Adipocyte (in vitro differentiated cells): ENCODE measurements at regions not wholly inside any gene's neighbourhood (a gene's known extent, or its start where the extent isn't known, plus 50 kb on each side); places are given as distances from the start of the nearest gene placed in this dataset.
"Not testable (repeated sequence)": the region's sequence is repeated elsewhere in the genome, so short reads cannot be mapped to it uniquely, and the experiment has no call there.

Experiments used
- DNase-seq: peaks from one replicate; pipeline ENCODE4 v3.0.0-alpha.2; 2015; ENCODE audit warnings: low read depth
- H3K27me3 ChIP-seq: replicated peaks from 2 replicates; pipeline ENCODE4 v1.7.0; 2013; ENCODE audit warnings: mild to moderate bottlenecking, low read length, moderate library complexity; ENCODE audit not compliant: control insufficient read depth, insufficient read depth
- H3K36me3 ChIP-seq: 2 replicates; pipeline ENCODE4 v1.7.0; 2013; ENCODE audit warnings: low read length, mild to moderate bottlenecking, moderate library complexity; ENCODE audit not compliant: control insufficient read depth, insufficient read depth, severe bottlenecking
- H3K4me1 ChIP-seq: 2 replicates; pipeline ENCODE4 v1.7.0; 2013; ENCODE audit warnings: mild to moderate bottlenecking, low read length, moderate library complexity; ENCODE audit not compliant: control insufficient read depth, insufficient read depth
- H3K4me3 ChIP-seq: 2 replicates; pipeline ENCODE4 v1.7.0; 2013; ENCODE audit warnings: mild to moderate bottlenecking, low read length, moderate library complexity
- H3K9ac ChIP-seq: 2 replicates; pipeline ENCODE4 v1.7.0; 2013; ENCODE audit warnings: mild to moderate bottlenecking, low read length, moderate library complexity
- H3K9me3 ChIP-seq: 2 replicates; pipeline ENCODE4 v1.7.0; 2013; ENCODE audit warnings: mild to moderate bottlenecking, low read length, moderate library complexity; ENCODE audit not compliant: control insufficient read depth

- not testable (repeated sequence) for H3K27me3 ChIP-seq, H3K4me3 ChIP-seq, H3K9ac ChIP-seq, DNase-seq, H3K36me3 ChIP-seq, H3K4me1 ChIP-seq, H3K9me3 ChIP-seq
Measured at GRCh38 chr5:40435706-40436105, 244.0 kb upstream of the PTGER4 start.

DNA sequence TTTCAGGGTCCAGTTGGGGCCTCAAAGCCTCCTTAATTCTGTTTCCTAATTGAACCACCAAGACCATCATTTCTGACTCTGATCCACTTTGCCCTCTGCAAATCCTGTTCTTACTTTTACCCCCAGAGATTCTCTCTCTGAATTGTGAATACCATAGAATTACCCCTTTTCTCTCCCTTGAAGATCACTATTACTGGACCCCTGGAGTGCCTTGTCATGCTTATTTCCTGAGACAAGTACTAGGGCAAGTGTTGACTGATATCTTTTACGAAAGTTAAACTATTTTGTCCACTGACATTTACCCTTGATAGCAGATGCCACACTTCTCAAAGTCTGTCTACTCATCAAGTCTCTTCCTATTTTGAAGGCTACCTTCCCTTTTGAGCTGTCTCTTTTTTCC lies 246.9 kb upstream of the PTGER4 start:
- Histone ChIP-seq H3K4me1 (peaks cover 8% of the 10 kb centered on the region), H3K27me3 (no peaks in the 10 kb centered on the region), H3K4me3 (no peak overlapping the region), H3K9ac (no peak overlapping the region), H3K36me3 (no peaks in the 10 kb centered on the region), H3K9me3 (no peaks in the 10 kb centered on the region)
- no peak for DNase-seq

- no peaks in the 10 kb centered on the region for H3K9me3 ChIP-seq
- no peak overlapping the region for H3K4me3 ChIP-seq
- no peaks in the 10 kb centered on the region for H3K36me3 ChIP-seq
- no peak overlapping the region for H3K9ac ChIP-seq
- peaks cover 9% of the 10 kb centered on the region for H3K4me1 ChIP-seq
- DNase-seq = no peak
- H3K27me3 ChIP-seq = no peaks in the 10 kb centered on the region
Measured at GRCh38 chr5:40431734-40432133, 248.0 kb upstream of the PTGER4 start.

DNA sequence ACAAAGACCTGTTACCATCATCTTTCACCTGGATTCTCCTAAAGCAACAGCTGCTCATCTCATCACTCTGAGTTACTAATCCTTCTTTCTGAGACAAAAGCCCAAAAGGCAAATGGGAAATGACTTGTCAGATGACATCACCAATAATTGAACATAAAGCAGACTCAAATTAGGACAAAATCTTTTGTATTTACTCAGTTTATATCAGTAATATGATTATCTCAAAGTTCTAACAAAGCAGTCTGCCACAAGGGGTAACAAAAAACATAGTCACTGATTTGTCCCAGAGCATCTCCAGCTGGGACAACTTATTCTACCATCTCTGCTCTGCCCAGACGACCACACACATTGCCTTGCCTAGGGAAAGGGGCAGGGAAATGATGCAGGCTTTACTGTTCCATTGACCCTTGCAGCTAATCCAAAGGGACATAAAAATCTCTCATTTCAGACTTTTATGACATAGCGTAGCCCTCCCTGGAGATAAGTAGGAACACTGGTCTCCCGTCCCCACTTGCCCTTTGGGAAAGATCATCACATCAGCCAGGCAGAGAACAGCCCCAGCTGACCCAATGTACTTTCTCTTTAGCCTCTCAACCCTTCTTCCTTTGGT lies 249.5 kb upstream of the PTGER4 start:
- DNase-seq = no peak

GRCh38 chr5:40429258-40430100 lies 250.2 kb upstream of the PTGER4 start:
- H3K27me3 ChIP-seq = no peaks in the 10 kb centered on the region
- no peak overlapping the region for H3K4me3 ChIP-seq
- H3K36me3 ChIP-seq = no peaks in the 10 kb centered on the region
- H3K4me1 ChIP-seq = peaks cover 9% of the 10 kb centered on the region
- H3K9ac ChIP-seq = no peak overlapping the region
- H3K9me3 ChIP-seq = no peaks in the 10 kb centered on the region
- DNase-seq = no peak

More for the DNA sequence above, 249.5 kb upstream of the PTGER4 start:
- peaks cover 9% of the 10 kb centered on the region for H3K4me1 ChIP-seq
- H3K4me3 ChIP-seq = no peak overlapping the region
- H3K27me3 ChIP-seq = no peaks in the 10 kb centered on the region
- H3K9ac ChIP-seq = no peak overlapping the region
- H3K36me3 ChIP-seq = no peaks in the 10 kb centered on the region
- no peaks in the 10 kb centered on the region for H3K9me3 ChIP-seq

DNA sequence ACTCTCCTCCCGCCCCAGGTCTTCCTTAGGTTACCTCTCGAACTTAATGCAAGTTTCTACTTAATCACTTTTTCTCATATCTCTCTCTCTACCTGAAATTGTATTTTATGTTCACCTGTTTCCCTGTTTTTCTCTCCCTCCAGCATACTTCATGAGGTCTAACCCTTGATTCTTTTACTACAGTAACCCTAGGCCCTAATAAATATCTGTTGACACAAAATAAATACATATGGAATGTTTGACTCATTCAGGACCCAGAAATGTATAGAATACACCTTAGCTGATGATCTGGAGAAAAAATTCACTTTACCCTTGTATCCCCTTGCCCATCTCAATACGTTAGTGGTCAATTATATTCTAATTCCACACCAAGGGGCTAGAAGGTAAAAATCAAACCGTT lies 250.9 kb upstream of the PTGER4 start:
- Histone ChIP-seq H3K27me3 (no peaks in the 10 kb centered on the region), H3K36me3 (no peaks in the 10 kb centered on the region)
- no peak for DNase-seq

GRCh38 chr5:40428126-40428525 lies 251.6 kb upstream of the PTGER4 start:
- peak; percentile 72 for DNase-seq
- Histone ChIP-seq H3K4me1 (peaks cover 9% of the 10 kb centered on the region), H3K27me3 (no peaks in the 10 kb centered on the region), H3K36me3 (no peaks in the 10 kb centered on the region), H3K9me3 (no peaks in the 10 kb centered on the region), H3K9ac (no peak overlapping the region), H3K4me3 (no peak overlapping the region)

More for the DNA sequence above, 250.9 kb upstream of the PTGER4 start:
- H3K4me1 ChIP-seq = peaks cover 9% of the 10 kb centered on the region
- H3K4me3 ChIP-seq = no peak overlapping the region
- no peak overlapping the region for H3K9ac ChIP-seq
- H3K9me3 ChIP-seq = no peaks in the 10 kb centered on the region

GRCh38 chr5:40417046-40417810 lies 262.5 kb upstream of the PTGER4 start:
- H3K36me3 ChIP-seq, H3K4me3 ChIP-seq, H3K27me3 ChIP-seq, H3K9ac ChIP-seq, H3K4me1 ChIP-seq, DNase-seq: not testable (repeated sequence)
- H3K9me3 ChIP-seq = peaks cover 19% of the 10 kb centered on the region

DNA sequence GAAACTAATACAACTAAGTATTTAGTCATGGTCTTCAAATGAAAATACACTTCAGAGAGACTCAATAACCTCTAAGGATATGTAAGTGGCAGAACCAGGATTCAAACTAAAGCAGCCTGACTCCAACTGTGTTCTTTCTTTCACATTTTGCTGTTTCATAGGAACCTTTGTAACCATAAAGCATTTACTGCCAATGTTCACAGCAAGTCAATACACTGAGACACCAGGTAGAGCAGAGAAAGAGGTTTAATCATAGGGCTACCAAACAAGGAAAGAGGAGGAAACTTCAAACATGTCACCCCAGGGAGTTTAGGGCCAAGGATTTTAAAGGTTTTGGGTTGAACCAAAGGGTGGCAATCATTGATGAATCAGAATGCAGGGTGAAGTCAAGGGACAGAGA lies 263.1 kb upstream of the PTGER4 start:
- no peak overlapping the region for H3K4me3 ChIP-seq
- DNase-seq = no peak
- no peaks in the 10 kb centered on the region for H3K27me3 ChIP-seq
- H3K9me3 ChIP-seq = peaks cover 19% of the 10 kb centered on the region
- H3K4me1 ChIP-seq = no peaks in the 10 kb centered on the region
- no peak overlapping the region for H3K9ac ChIP-seq
- no peaks in the 10 kb centered on the region for H3K36me3 ChIP-seq

DNA sequence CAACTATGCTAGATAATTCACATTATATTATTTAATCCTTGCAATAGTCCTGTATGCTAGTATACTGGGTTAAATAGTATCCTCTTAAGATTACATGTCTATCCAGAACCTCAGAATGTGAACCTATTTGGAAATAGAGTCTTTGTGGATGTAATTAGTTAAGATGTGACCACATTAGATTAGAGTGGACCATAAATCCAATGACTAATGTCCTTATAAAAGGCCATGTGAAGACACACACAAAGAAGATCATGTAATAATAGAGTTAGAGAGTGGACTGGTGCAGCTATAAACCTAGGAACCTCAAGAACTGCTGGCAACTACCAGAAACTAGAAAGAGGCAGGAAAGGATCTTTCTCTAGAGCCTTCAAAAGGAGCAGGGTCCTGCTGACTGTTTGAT lies 263.6 kb upstream of the PTGER4 start:
- Histone ChIP-seq H3K9ac (no peak overlapping the region), H3K9me3 (peaks cover 14% of the 10 kb centered on the region), H3K36me3 (no peaks in the 10 kb centered on the region), H3K27me3 (no peaks in the 10 kb centered on the region), H3K4me1 (peaks cover 2% of the 10 kb centered on the region), H3K4me3 (no peak overlapping the region)
- DNase-seq = no peak

DNA sequence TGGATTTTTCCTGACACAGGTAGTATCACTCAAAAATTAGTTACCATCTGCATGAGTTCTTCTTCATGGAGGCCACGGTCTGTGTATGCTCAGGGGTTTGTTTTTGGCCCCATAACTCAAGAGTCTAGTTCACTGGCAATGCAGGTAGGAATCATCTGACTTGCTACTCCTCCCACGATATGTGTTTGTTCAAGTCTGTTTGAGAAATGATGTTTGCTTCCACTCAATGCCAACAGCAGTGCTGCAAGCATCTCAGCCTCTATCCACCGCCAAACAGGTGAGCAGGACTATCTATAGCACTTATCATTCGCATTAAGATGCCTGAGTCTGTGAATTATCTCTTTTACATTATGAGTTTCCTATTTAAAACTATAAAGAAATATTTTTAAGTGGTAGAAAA lies 264.8 kb upstream of the PTGER4 start:
- Histone ChIP-seq H3K9ac (no peak overlapping the region), H3K4me1 (peaks cover 11% of the 10 kb centered on the region), H3K36me3 (no peaks in the 10 kb centered on the region), H3K9me3 (peaks cover 9% of the 10 kb centered on the region), H3K27me3 (no peaks in the 10 kb centered on the region), H3K4me3 (no peak overlapping the region)
- no peak for DNase-seq
